NCI-H1105 (cell line): ENCODE measurements at regions not wholly inside any gene's neighbourhood (a gene's known extent, or its start where the extent isn't known, plus 50 kb on each side); places are given as distances from the start of the nearest gene placed in this dataset.
A peak's percentile ranks its signal among the peaks of the same experiment; 100 is the strongest.
"Not testable (repeated sequence)": the region's sequence is repeated elsewhere in the genome, so short reads cannot be mapped to it uniquely, and the experiment has no call there.

ENCODE experiments used
- DNase-seq: peaks from one replicate; lab custom pipeline; 2025; lab: John Stamatoyannopoulos, UW

DNA sequence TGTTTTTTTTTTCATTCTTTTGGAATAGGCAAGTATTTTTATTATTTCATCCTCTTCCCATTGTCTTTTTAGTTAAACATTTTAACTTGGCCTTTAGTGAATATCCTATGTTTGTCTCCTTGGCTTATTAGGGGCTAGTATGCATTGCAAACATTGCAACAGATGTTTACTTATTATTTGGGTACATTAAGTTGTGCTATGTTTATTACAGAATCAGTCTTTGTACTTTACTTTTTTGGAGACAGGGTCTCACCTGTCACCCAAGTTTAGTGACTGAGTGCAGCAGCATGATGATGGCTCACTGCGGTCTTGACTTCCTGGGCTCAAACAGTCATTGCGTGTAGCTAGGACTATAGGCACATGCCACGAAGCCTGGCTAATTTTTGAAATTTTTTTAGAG, 51.1 kb upstream of the NUDT6 start:
- no peak for DNase-seq

DNA sequence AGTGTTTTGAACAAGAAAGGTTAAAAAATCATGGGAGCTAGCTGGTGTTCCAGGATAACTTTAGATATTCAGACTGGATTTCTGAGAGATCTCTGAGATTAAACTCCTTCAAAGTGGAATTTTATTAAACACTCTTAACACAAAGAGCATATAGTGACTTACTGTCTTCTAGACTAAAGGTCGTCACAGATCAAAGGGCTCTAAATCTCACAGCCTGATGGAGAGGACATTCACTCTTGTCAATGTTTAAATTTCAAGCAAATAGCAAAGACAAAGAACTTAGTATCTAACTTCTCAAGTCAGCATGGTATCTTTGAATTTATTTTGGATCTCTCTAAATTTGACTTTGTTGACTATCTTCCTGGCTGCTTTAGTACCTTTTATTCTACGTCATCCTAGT, 53.7 kb upstream of the NUDT6 start:
- DNase-seq = no peak

DNA sequence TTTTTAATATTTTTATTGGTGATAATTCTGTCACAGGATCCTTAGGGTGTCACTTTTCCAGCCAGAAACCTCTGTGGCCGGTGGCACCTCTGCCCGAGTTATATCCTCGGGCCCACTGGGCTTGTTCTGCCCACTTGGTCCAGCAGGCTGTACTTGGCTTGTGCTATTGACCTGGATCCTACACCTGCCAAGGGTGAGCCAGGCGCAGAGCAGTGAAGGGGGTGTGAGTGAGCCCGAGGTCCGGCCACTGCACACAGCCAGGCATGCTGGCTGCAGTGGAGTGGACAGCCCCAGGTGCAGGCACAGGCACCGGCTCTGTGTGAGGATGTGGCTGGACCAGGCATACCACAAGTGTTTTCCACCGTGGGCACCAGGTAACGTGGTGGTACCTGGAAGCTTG, 54.7 kb upstream of the NUDT6 start:
- no peak for DNase-seq

DNA sequence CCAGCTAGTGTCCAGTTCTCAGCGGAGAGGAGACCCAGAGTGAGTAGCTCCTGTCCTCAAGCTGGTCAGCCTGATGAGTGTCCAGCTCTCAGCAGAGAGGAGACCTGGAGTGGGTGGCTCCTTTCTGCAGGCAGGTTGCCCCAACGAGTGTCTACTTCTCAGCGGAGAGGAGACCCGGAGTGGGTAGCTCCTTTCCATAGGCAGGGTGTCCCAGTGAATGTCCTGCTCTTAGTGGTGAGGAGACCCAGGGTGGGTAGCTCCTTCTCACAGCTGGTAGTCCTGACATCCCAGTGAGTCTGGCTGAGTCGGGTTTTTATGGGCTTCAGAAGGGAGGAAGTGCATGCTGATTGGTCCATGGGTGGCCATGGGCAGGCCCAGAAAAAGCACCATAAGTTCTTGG, 55.7 kb upstream of the NUDT6 start:
- DNase-seq = no peak

DNA sequence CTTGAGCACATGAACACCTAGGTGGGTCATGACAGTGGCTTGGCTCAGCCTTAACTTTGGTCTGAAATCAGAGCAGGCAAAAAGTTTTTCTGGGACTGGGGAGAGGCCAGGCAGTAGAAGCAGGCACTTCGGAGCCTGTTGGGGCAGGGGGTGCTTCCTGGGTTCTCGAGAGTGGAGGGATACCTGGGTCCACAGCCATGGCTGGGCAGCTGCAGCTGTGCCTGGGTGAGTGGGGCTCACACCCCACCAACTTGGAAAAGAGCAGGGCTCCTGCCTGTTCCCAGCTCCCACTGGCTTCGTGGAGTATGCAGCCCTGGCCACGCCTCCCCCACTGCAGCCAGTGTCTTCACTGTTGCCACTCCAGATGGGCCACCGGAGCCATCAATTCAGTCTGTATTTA, 56.4 kb upstream of the NUDT6 start:
- DNase-seq = no peak

DNA sequence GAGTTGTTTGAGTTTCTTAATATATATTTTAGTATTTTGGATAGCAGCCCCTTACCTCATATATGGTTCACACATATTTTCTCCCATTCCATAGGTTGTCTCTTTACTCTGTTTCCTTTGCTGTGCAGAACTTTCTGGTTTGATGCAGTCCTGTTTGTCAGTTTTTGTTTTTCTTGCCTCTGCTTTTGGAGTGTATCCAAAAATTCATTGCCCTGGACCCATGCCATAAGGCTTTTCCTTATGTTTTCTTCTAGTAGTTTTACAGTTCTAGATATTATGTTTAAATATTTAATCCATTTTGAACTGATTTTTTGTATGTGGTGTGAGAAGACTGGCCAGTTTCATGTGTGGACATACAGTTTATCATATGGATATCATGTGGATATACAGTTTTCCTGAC, 58.5 kb upstream of the NUDT6 start:
- no peak for DNase-seq

DNA sequence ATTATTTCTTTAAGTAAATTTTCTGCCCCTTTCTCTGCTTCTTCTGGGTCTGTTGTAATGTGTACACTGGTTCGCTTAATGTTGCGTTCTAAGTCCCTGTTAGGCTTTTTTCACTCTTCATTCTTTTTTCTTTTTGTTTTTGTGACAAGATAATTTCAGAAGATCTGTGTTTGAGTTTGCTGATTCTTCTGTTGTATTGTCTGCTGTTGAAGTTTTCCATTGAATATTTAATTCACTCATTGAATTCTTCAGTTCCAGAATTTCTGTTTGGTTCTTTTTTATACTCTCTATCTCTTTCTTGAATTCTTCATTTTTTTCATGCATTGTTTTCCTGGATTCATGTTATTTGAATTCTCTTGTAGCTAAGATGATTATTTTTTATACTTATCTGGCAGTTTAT, 66.3 kb upstream of the NUDT6 start:
- no peak for DNase-seq

DNA sequence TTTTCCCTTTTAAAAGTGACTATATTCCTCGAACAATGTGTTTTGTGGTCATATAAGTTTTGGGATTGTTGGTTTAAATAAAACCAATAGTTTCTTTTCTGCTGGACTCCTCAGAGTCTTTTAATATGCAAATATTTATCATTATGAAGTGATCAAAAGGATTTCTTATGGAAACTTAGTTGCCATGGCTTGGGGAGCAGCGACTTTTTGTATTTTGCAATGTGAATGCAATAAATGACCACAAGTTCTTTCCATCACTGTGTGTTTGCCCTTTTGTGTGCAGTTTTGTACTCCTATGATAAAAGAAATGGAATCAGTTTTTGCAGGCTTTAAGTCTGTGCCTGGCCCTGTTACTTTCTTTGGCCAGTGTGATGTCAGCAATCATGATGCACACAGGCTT, 68.5 kb upstream of the NUDT6 start:
- DNase-seq = no peak

DNA sequence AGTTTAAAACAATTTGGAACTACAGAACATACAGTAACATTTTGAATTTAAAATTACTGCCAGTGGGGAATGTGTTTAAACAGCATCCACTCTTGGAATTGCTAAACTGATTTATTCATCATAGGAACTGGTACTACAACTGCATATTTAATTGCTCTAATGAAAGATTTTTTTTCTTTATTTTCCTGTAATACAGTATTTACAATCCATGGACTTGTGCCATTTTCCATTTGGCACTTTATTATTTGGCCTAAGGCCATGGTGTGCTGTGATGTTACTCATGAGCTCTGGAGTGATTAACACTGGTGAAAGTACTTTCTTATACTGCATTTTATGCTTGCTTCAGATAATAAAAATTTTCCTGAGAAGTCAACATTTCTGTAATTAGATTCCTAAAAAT, 69.7 kb upstream of the NUDT6 start:
- peak; percentile 18 for DNase-seq

DNA sequence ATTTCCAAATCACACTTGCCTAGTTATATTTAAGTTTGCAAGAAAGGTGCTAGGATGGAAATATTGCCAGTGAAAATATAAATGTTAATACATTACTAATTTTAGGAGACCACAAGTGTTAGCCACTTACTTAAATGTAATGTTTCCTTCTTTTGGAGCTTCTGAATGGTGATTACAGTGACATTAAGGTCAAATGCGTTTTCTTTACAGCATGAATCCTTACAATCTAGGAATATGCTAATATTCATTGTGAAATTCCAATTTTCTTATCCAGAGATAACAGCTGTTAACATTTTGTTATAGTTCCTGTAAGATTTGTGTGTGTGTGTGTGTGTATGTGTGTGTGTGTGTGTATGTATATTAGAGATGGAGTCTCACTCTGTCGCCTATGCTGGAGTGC, 70.2 kb upstream of the NUDT6 start:
- DNase-seq = no peak

DNA sequence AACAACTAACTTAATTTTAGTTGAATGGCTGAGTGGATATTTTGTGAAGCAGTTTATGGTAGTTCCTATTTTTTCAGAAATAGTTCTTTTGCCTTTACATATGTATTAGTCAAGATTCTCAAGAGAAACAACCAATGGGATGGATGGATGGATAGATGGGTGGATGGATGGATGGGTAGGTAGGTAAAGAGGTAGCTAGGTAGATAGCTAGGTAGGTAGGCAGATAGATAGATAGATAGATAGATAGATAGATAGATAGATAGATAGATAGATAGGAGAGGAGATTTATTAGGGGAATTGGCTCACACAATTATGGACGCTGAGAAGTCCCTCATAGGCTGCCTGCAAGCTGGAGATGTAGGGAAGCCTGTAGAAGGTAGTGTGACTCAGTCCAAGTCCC, 74.0 kb upstream of the NUDT6 start:
- no peak for DNase-seq

DNA sequence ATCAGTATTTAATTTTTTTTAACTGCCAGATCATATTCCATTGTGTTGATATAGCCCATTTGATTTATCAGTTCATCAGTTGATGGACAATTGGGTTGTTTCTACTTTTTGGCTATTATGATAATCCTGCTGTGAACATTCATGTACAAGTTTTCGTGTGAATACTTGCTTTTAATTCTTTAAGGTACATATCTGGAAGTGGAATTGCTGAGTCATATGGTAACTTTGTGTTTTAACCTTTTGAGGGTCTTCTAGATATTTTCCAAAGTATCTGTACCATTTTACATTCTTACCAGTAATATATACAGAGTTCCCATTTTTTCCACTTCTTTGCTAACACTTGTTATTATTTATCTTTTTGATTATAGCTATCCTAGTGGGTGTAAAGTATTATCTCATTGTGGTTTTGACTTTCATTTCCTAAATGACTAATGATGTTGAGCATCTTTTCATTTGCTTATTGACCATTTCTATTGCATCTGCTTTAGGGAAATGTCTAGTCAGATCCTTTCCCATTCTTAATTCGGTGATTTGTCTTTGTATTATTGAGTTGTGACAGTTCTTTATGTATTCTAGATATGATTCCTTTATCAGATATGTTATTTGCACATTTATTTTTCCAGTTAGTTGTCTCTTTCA, 75.2 kb upstream of the NUDT6 start:
- no peak for DNase-seq

DNA sequence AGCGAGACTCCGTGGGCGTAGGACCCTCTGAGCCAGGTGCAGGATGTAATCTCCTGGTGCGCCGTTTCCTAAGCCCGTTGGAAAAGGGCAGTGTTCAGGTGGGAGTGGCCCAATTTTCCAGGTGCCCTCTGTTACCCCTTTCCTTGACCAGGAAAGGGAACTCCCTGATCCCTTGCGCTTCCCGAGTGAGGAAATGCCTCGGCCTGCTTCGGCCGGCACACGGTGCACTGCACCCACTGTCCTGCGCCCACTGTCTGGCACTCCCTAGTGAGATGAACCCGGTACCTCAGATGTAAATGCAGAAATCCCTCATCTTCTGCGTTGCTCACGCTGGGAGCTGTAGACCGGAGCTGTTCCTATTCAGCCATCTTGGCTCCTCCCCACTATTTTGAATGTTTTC, 81.7 kb upstream of the NUDT6 start:
- DNase-seq = not testable (repeated sequence)

DNA sequence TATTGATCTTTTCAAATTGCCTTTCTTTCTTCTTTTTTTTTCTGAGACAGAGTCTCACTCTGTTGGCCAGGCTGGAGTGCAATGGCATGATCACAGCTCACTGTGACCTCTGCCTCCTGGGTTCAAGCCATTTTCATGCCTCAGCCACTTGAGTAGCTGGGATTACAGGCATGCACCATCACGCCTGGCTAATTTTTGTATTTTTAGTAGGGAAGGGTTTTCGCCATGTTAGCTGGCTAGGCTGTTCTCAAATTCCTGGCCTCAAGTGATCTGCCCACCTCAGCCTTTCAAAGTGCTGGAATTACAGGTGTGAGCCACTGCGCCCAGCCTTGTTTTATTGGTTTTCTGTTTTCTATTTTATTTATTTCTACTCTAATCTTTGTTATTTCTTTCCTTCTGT, 82.7 kb upstream of the NUDT6 start:
- not testable (repeated sequence) for DNase-seq

DNA sequence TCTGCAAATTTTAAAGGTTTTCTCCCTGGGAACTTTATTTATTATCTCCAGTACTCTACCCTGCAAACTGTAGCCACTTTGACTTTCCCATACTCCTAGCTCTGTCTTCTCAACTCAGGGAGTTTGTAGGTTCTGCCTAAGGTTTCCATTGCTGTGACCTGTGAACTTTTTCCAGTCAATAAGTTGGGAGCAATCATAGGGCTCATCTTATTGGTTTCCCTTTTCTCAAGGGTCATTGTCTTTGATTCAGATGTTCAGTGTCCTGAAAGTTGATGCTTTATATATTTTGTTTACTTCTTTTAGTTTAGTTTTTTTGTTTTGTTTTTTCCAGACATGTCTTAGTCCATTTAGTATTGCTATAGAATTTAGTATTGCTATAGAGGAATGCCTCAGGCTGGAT, 85.3 kb upstream of the NUDT6 start:
- no peak for DNase-seq

DNA sequence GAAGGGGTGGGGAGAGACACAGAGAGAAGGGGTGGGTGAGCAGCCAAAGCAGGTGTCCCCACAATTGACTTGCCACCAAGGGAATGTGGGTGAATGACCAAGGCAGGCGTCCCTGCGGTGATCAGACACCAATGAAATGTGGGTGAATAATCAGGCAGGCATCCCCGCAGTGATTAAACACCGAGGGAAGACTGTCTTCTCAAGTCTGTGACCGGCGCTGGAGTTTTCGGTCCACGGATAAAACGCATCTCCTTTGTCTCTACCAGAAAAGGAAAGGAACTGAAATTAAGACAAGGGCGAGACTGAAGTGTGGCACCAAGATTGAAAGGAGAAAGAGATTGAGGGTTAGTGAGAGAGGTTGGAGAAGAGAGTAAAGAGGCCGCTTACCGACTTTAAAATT, 90.0 kb upstream of the NUDT6 start:
- not testable (repeated sequence) for DNase-seq

DNA sequence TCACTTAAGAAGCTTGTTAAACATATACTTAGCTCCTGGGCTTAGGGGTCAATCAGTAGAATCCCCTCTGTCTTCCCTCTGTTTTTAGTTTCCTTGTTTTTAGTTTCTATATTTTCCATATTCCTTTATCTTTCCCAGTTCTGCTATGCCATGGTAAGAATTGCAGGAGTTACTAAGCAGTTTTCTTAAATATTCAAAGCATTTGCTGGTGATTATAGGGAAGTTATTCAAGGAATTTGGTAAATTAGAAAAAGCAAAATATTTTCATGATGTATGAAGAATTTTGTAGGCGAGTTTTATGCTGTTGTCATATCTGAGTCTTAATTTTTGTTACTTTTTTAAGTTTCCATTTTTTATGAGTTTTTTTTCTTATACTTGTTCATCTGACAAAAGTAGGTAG, 91.6 kb upstream of the NUDT6 start:
- no peak for DNase-seq

DNA sequence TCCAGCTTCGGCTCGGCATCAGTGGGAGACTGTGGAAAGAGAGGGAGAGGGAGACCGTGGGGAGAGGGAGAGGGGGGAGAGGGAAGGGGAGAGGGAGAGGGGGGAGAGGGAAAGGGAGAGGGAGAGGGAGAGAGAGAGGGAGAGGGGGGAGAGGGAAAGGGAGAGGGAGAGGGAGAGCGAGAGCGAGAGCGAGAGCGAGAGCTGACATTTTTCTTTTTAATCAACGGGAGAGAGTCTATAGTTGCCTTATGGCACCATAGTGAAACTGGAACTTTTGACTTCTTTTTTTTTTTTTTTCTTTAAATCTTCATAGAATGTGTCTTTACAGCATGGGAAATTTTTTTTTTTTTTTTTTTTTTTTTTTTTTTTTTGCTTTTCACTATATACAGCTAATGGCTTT, 94.7 kb upstream of the NUDT6 start:
- no peak for DNase-seq

DNA sequence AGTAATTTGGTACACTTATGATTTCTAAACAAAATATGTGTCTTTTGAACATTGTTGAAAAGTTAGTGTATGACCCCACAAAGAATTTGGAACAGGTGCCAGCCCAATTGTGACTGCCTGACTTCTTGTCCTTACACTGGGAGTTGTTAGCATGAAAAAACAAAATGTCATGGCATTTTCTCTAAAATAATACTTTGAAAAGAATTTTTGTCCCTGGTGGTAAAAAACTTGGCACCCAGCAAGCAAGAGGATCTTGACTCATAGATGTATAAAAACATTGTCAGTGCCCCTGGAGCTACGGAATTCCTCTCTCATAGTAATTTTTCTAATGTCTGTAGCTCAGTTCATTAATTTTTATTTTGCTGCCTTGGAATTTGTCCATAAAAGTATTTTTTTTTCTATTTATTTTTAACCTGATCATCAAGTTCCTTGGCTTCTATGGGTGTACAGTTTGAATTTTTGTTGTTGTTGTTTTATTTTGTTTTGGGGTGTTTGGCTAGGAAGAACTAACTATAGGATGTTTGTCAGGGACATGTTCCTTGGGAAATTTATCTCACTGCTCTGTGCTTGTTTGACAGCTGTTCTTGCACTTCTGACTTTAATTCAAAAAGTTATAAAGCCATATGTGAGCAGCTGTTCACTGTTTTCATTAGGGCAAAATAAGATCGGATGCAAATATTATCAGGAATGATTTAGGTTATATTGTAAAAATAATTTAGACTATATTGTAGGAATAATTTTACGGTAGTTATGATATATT, 95.4 kb upstream of the NUDT6 start:
- DNase-seq = no peak

DNA sequence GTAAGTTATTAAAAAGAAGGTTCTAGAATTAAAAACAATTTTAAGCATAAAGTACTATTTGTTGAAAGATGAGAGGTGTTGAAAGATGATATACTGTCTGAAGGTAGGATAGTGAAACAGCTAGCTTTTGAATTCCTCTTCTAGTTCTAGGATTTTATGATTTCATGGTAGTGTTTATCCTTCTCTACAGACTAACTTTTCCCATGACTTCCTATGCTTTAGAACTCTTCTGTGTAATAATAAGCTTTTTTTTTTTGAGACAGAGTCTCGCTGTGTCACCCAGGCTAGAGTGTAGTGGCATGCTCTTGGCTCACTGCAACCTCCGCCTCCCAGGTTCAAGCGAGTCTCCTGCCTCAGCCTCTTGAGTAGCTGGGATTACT, 96.0 kb upstream of the NUDT6 start:
- no peak for DNase-seq

DNA sequence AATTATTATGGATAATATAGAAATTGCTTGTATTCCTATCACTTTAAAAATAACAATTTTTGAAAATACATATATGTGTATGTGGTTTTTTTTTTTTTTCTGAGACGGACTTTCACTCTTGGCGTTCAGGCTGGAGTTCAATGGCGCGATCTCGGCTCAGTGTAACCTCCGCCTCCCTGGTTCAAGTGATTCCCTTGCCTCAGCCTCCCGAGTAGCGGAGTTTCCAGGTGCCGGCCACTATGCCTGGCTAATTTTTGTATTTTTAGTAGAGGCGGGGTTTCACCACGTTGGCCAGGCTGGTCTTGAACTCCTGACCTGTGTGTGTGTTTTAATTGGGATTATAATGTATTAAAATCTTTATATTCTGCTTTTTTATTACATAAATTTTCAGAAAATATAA, 97.9 kb upstream of the NUDT6 start:
- no peak for DNase-seq

DNA sequence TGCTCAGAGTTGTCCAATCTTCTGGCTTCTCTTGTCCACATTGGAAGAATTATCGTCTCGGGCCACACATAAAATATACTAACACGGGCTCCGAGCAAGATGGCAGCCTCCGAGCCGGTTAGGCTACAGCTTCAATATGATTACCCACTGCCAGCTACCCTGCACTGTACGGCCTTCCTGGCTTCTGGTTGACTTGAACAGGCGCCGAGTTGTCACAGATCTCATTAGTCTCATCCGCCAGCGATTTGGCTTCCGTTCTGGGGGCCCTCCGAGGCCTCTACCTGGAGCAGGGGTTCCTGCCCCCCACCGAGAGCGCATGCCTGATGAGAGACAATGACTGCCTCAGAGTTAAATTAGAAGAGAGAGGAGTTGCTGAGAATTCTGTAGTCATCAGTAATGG, 101.2 kb upstream of the NUDT6 start:
- no peak for DNase-seq

DNA sequence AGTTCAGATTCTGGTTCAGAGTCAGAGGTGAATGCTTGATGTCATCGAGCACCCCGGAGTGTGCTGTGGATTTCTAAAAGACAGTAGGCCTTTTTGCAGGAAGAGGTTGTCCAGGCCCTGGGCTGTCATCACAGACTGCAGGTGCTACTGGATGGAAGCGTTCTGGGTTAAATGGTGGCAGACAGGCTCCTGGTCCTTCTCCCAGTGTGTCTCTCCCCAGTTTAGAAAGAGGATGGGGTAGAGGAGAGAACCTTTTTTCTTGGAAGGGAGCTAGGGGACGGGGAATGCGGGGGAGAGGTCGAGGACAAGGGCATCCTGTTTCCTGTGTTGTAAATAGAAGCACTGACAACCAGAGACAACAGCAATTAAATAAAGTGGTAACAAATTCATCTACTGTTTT, 102.3 kb upstream of the NUDT6 start:
- DNase-seq = no peak

DNA sequence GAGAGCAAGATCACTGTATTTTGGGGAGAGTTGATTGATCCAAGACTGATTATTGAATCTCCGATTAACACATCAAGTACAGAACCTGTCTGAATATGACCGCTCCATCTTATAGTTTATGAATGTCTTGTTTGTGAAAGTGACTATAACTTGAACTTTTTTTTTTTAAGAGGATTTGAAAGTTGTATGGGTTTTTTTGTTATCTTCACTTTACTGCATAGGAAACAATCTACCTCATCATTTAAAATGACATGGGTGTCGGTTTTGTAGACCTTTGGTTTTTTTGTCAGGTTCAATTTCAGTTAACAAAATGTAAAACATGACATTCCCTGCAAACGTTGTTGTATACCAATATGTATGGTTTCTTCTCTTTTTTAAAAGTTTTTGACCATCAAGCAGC, 103.0 kb upstream of the NUDT6 start:
- no peak for DNase-seq
